Right hindlimb (tissue), 1 donor: ENCODE measurements at regions not wholly inside any gene's neighbourhood (a gene's known extent, or its start where the extent isn't known, plus 50 kb on each side); places are given as distances from the start of the nearest gene placed in this dataset.

ENCODE experiments used
- DNase-seq: peaks from one replicate; pipeline ENCODE4 v3.0.0-alpha.2; 2018

- no peak for DNase-seq
Observed at GRCh38 chr2:111219285-111219684, 98.6 kb downstream of the BCL2L11 start.

GRCh38 chr2:111219734-111220505 lies 99.2 kb downstream of the BCL2L11 start:
- no peak for DNase-seq

- no peak for DNase-seq
Observed at GRCh38 chr2:111220962-111221361, 100.2 kb downstream of the BCL2L11 start.

GRCh38 chr2:111221701-111222100 lies 101.0 kb downstream of the BCL2L11 start:
- DNase-seq: no peak

GRCh38 chr2:111222204-111222866 lies 101.6 kb downstream of the BCL2L11 start:
- DNase-seq: no peak

GRCh38 chr2:111225856-111226255 lies 105.1 kb downstream of the BCL2L11 start:
- DNase-seq: no peak

- no peak for DNase-seq
Observed at GRCh38 chr2:111226876-111227700, 106.4 kb downstream of the BCL2L11 start.

GRCh38 chr2:111227716-111228141 lies 107.0 kb downstream of the BCL2L11 start:
- no peak for DNase-seq

- no peak for DNase-seq
Observed at GRCh38 chr2:111231532-111232252, 111.0 kb downstream of the BCL2L11 start.

- no peak for DNase-seq
Observed at GRCh38 chr2:111235192-111236015, 114.7 kb downstream of the BCL2L11 start.

- peak; percentile 54 for DNase-seq
Observed at GRCh38 chr2:111236025-111236424, 115.3 kb downstream of the BCL2L11 start.

GRCh38 chr2:111238296-111238695 lies 117.6 kb downstream of the BCL2L11 start:
- DNase-seq: no peak

- no peak for DNase-seq
Observed at GRCh38 chr2:111239107-111239506, 118.4 kb downstream of the BCL2L11 start.

- DNase-seq: no peak
Observed at GRCh38 chr2:111239581-111240249, 119.0 kb downstream of the BCL2L11 start.

- no peak for DNase-seq
Observed at GRCh38 chr2:111243295-111243694, 122.6 kb downstream of the BCL2L11 start.

- no peak for DNase-seq
Observed at GRCh38 chr2:111244864-111245263, 124.2 kb downstream of the BCL2L11 start.

GRCh38 chr2:111246620-111247061 lies 125.9 kb downstream of the BCL2L11 start:
- no peak for DNase-seq

- DNase-seq: no peak
Observed at GRCh38 chr2:111247491-111247890, 126.8 kb downstream of the BCL2L11 start.

- DNase-seq: no peak
Observed at GRCh38 chr2:111249806-111250205, 129.1 kb downstream of the BCL2L11 start.

- DNase-seq: no peak
Observed at GRCh38 chr2:111250448-111251030, 129.8 kb downstream of the BCL2L11 start.

GRCh38 chr2:111251711-111252110 lies 131.0 kb downstream of the BCL2L11 start:
- DNase-seq: no peak
